Naive B cell (primary cell): ENCODE measurements at regions not wholly inside any gene's neighbourhood (a gene's known extent, or its start where the extent isn't known, plus 50 kb on each side); places are given as distances from the start of the nearest gene placed in this dataset.

Experiments used
- ATAC-seq, 2 donors: fragments of 150-1000 bp; cut with Tn5 transposase; 2 replicates each; pipeline ENCODE4 v1.10.0; 2021; ENCODE audit warnings: low read depth in 2 of 2, mild to moderate bottlenecking in 2 of 2, moderate library complexity in 2 of 2
- DNase-seq: peaks from one replicate; pipeline ENCODE4 v3.0.0; 2022
- H3K27ac Mint-ChIP-seq, 6 donors: one replicate each; pipeline ENCODE4 v1.8.0; 2020 to 2022; ENCODE audit warnings: mild to moderate bottlenecking in 6 of 6, mixed read lengths in 6 of 6, moderate library complexity in 5 of 6, inconsistent platforms in 2 of 6
- H3K27me3 Mint-ChIP-seq, 3 donors: one replicate each; pipeline ENCODE4 v1.8.0; 2021 to 2022; ENCODE audit warnings: mixed read lengths in 3 of 3, mild to moderate bottlenecking in 1 of 3
- H3K36me3 Mint-ChIP-seq, 2 donors: one replicate each; pipeline ENCODE4 v1.8.0; 2020 to 2022; ENCODE audit warnings: mixed read lengths in 2 of 2, inconsistent platforms in 1 of 2, mild to moderate bottlenecking in 1 of 2
- H3K4me1 Mint-ChIP-seq, 3 donors: one replicate each; pipeline ENCODE4 v1.8.0; 2020 to 2022; ENCODE audit warnings: mixed read lengths in 3 of 3, inconsistent platforms in 1 of 3, mild to moderate bottlenecking in 1 of 3, moderate library complexity in 1 of 3
- H3K4me3 Mint-ChIP-seq, 8 donors: one replicate each; pipeline ENCODE4 v1.8.0; 2020 to 2022; ENCODE audit warnings: mild to moderate bottlenecking in 8 of 8, mixed read lengths in 8 of 8, moderate library complexity in 8 of 8, inconsistent platforms in 2 of 8
- H3K9me3 Mint-ChIP-seq, 7 donors: one replicate each; pipeline ENCODE4 v1.8.0; 2020 to 2022; ENCODE audit warnings: mixed read lengths in 7 of 7, mild to moderate bottlenecking in 5 of 7, inconsistent platforms in 2 of 7, moderate library complexity in 1 of 7

GRCh38 chr7:145183069-145183468 is 347.2 kb upstream of the TPK1 start:
- DNase-seq (no peak), ATAC-seq (no peak)
- no peaks in the 10 kb centered on the region for H3K27me3 Mint-ChIP-seq
- H3K4me3 Mint-ChIP-seq = no peak overlapping the region
- no peaks in the 10 kb centered on the region for H3K36me3 Mint-ChIP-seq
- H3K4me1 Mint-ChIP-seq = no peaks in the 10 kb centered on the region
- peaks cover 0 to 8% (median 0%) of the 10 kb centered on the region in 7 donors for H3K9me3 Mint-ChIP-seq
- peak overlapping the region in 1 of 6 donors; percentile 40 for H3K27ac Mint-ChIP-seq

DNA sequence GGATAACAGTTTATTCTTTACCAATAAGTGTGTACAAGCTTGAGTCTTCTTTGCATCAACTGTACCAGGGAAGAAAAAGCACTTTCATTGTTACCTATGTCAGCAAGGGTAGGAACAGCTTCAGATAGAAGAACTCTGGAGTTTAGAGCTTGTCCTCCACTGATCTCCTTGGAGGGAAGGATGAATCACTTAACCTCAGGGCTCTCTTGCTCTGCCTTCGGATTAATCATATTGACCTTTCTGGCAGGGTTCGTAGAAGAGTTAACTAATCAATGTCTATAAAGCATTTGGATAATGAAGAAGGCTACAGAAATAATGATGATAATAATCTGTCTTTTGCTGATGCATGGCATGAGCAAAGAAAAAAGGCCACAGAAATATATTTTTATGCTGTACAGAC is 339.5 kb upstream of the TPK1 start:
- H3K4me3 Mint-ChIP-seq = no peak overlapping the region
- no peaks in the 10 kb centered on the region for H3K4me1 Mint-ChIP-seq
- no peak overlapping the region for H3K27ac Mint-ChIP-seq
- H3K27me3 Mint-ChIP-seq = no peaks in the 10 kb centered on the region
- no peak for ATAC-seq
- peaks cover 0 to 4% (median 0%) of the 10 kb centered on the region in 7 donors for H3K9me3 Mint-ChIP-seq
- DNase-seq = no peak
- no peaks in the 10 kb centered on the region for H3K36me3 Mint-ChIP-seq

GRCh38 chr7:145169908-145170307 is 334.1 kb upstream of the TPK1 start:
- H3K27ac Mint-ChIP-seq = no peak overlapping the region
- no peak for DNase-seq
- no peaks in the 10 kb centered on the region for H3K36me3 Mint-ChIP-seq
- H3K27me3 Mint-ChIP-seq = peaks cover 0 to 4% (median 0%) of the 10 kb centered on the region in 3 donors
- H3K4me3 Mint-ChIP-seq = no peak overlapping the region
- no peak for ATAC-seq
- no peaks in the 10 kb centered on the region for H3K4me1 Mint-ChIP-seq
- H3K9me3 Mint-ChIP-seq = peaks cover 0 to 1% (median 0%) of the 10 kb centered on the region in 7 donors

- Mint-ChIP-seq H3K9me3 (peaks cover 0 to 1% (median 0%) of the 10 kb centered on the region in 7 donors), H3K36me3 (no peaks in the 10 kb centered on the region), H3K4me3 (no peak overlapping the region), H3K27me3 (peaks cover 0 to 4% (median 0%) of the 10 kb centered on the region in 3 donors), H3K27ac (no peak overlapping the region), H3K4me1 (no peaks in the 10 kb centered on the region)
- DNase-seq = no peak
- no peak for ATAC-seq
Observed at GRCh38 chr7:145168879-145169278, 333.0 kb upstream of the TPK1 start.

GRCh38 chr7:145168427-145168826 is 332.6 kb upstream of the TPK1 start:
- ATAC-seq = no peak
- Mint-ChIP-seq H3K36me3 (no peaks in the 10 kb centered on the region), H3K27me3 (peaks cover 0 to 4% (median 0%) of the 10 kb centered on the region in 3 donors), H3K27ac (no peak overlapping the region), H3K4me3 (no peak overlapping the region), H3K4me1 (no peaks in the 10 kb centered on the region), H3K9me3 (peaks cover 0 to 1% (median 0%) of the 10 kb centered on the region in 7 donors)
- DNase-seq = no peak

- no peak for DNase-seq
- no peaks in the 10 kb centered on the region for H3K27me3 Mint-ChIP-seq
- no peaks in the 10 kb centered on the region for H3K9me3 Mint-ChIP-seq
- ATAC-seq = no peak
- no peak overlapping the region for H3K4me3 Mint-ChIP-seq
- no peak overlapping the region for H3K27ac Mint-ChIP-seq
- H3K4me1 Mint-ChIP-seq = no peaks in the 10 kb centered on the region
- H3K36me3 Mint-ChIP-seq = no peaks in the 10 kb centered on the region
Observed at GRCh38 chr7:145156834-145157233, 321.0 kb upstream of the TPK1 start.

- Mint-ChIP-seq H3K27me3 (no peaks in the 10 kb centered on the region), H3K4me1 (no peaks in the 10 kb centered on the region), H3K4me3 (no peak overlapping the region), H3K36me3 (no peaks in the 10 kb centered on the region), H3K9me3 (peaks cover 0 to 4% (median 0%) of the 10 kb centered on the region in 7 donors), H3K27ac (no peak overlapping the region)
- no peak for ATAC-seq
- DNase-seq = no peak
Observed at GRCh38 chr7:145152589-145152988, 316.7 kb upstream of the TPK1 start.

- no peaks in the 10 kb centered on the region for H3K36me3 Mint-ChIP-seq
- DNase-seq (no peak), ATAC-seq (no peak)
- H3K4me3 Mint-ChIP-seq = no peak overlapping the region
- no peak overlapping the region for H3K27ac Mint-ChIP-seq
- H3K27me3 Mint-ChIP-seq = no peaks in the 10 kb centered on the region
- peaks cover 0 to 4% (median 0%) of the 10 kb centered on the region in 7 donors for H3K9me3 Mint-ChIP-seq
- no peaks in the 10 kb centered on the region for H3K4me1 Mint-ChIP-seq
Observed at GRCh38 chr7:145151676-145152075, 315.8 kb upstream of the TPK1 start.

- H3K9me3 Mint-ChIP-seq = peaks cover 0 to 4% (median 0%) of the 10 kb centered on the region in 7 donors
- no peaks in the 10 kb centered on the region for H3K27me3 Mint-ChIP-seq
- no peak for ATAC-seq
- H3K4me3 Mint-ChIP-seq = no peak overlapping the region
- no peaks in the 10 kb centered on the region for H3K4me1 Mint-ChIP-seq
- DNase-seq = no peak
- H3K27ac Mint-ChIP-seq = no peak overlapping the region
- H3K36me3 Mint-ChIP-seq = no peaks in the 10 kb centered on the region
Observed at GRCh38 chr7:145147865-145148264, 312.0 kb upstream of the TPK1 start.

DNA sequence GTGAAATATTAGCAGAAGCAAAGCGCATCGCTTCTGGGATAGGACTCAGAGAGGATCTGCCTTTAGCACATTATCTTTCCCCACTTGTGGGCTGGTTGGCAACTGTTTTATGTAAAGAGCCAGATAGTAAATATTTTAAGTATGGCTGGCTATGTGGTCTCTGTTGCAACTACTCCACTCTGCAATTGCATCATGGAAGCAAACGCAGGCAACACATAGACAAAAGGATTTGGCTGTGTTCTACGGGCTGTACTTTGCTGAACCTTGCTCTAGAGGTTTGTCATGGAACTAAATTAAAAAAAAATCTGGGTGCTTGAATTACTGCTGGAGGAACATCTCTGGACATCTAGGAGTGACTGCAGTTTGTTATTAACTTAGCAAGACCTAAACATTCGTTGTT is 307.8 kb upstream of the TPK1 start:
- Mint-ChIP-seq H3K27me3 (no peaks in the 10 kb centered on the region), H3K9me3 (peaks cover 0 to 2% (median 0%) of the 10 kb centered on the region in 7 donors), H3K4me3 (no peak overlapping the region), H3K27ac (no peak overlapping the region), H3K36me3 (no peaks in the 10 kb centered on the region), H3K4me1 (no peaks in the 10 kb centered on the region)
- ATAC-seq (no peak), DNase-seq (no peak)

DNA sequence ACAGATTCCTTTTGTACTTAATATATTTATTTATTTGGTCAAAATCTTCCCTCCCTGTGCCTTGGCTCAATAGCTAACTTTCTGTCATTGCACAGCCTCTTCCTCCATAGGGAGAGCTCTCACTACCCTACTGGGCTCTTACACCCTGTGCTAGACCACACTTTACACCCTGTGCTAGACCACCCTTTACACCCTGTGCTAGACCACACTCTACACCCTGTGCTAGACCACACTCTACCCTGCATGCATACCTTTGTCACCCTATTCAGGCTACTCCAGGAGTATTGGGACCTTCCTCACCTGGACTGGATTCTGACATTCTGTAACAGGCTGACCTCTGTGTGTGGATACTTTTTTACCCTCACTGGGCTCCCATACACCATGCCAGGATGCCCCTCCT is 298.5 kb upstream of the TPK1 start:
- no peak overlapping the region for H3K27ac Mint-ChIP-seq
- peaks cover 0 to 2% (median 0%) of the 10 kb centered on the region in 7 donors for H3K9me3 Mint-ChIP-seq
- no peaks in the 10 kb centered on the region for H3K4me1 Mint-ChIP-seq
- DNase-seq (no peak), ATAC-seq (no peak)
- no peaks in the 10 kb centered on the region for H3K27me3 Mint-ChIP-seq
- no peak overlapping the region for H3K4me3 Mint-ChIP-seq
- H3K36me3 Mint-ChIP-seq = no peaks in the 10 kb centered on the region

DNA sequence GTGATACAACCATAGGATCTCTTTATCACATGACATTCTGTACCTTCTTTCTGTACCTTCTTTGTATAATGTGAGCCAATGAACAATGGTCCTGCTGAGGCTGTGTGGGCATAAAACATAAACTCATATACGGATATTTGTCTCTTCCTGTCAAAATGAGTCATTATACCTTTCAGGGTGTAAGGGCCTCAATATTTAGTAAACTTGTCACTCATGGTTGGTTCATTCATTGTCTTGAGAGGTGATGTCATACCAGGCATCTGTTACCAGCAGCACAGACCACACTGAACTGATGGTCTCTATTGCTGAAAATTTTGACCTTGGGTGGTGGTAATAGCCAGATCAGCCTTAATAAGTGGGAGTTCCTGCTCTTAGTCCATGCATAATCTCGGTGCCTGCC is 287.6 kb upstream of the TPK1 start:
- Mint-ChIP-seq H3K4me1 (no peaks in the 10 kb centered on the region), H3K9me3 (peaks cover 0 to 15% (median 2%) of the 10 kb centered on the region in 7 donors), H3K27me3 (peaks cover 0 to 6% (median 0%) of the 10 kb centered on the region in 3 donors), H3K36me3 (no peaks in the 10 kb centered on the region), H3K4me3 (no peak overlapping the region), H3K27ac (no peak overlapping the region)
- no peak for ATAC-seq
- no peak for DNase-seq

DNA sequence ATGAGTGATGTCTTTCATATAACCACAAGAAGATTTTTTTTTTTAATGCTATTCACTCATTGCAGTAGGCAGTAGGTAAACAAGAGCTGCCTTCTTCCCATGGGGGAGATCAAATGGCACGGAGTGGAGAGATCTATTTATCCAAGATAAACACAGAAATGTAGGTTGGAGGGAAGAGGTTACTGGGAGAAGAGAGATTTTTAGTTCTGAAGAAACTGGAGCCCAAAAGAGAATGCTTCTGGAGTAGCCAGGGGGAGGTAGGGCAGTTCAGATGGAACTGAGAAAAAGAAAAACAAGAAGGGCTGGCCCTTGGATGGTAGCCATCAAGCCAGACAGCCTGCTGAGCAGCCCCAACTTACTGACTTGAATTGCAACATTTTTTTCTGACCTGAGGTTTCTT is 270.1 kb upstream of the TPK1 start:
- H3K4me3 Mint-ChIP-seq = no peak overlapping the region
- H3K27ac Mint-ChIP-seq = no peak overlapping the region

DNA sequence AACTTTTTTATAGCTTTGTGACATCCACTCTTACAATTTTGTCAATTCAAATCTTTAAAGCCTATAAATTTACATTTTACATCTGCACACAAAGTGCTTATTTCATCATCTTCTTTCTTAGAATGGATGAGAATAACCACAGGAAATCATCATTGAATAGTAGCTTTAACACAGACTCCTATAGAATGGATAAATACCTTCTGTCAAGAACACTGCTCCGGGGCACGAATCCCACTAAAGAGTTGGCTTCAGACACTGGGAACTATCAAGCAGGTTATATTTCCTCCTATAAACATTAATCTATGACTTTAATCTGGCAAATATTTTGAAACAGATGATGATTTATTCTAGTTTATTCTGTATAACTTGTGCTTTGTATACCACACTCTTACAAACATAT is 269.7 kb upstream of the TPK1 start:
- no peak overlapping the region for H3K4me3 Mint-ChIP-seq
- ATAC-seq (no peak), DNase-seq (no peak)
- no peak overlapping the region for H3K27ac Mint-ChIP-seq
- H3K4me1 Mint-ChIP-seq = no peaks in the 10 kb centered on the region
- H3K9me3 Mint-ChIP-seq = peaks cover 0 to 4% (median 0%) of the 10 kb centered on the region in 7 donors
- H3K36me3 Mint-ChIP-seq = no peaks in the 10 kb centered on the region
- peaks cover 0 to 4% (median 0%) of the 10 kb centered on the region in 3 donors for H3K27me3 Mint-ChIP-seq

More for the DNA sequence above, 270.1 kb upstream of the TPK1 start:
- ATAC-seq = no peak
- Mint-ChIP-seq H3K9me3 (peaks cover 0 to 6% (median 0%) of the 10 kb centered on the region in 7 donors), H3K36me3 (no peaks in the 10 kb centered on the region), H3K27me3 (peaks cover 0 to 4% (median 0%) of the 10 kb centered on the region in 3 donors), H3K4me1 (no peaks in the 10 kb centered on the region)
- DNase-seq = no peak

DNA sequence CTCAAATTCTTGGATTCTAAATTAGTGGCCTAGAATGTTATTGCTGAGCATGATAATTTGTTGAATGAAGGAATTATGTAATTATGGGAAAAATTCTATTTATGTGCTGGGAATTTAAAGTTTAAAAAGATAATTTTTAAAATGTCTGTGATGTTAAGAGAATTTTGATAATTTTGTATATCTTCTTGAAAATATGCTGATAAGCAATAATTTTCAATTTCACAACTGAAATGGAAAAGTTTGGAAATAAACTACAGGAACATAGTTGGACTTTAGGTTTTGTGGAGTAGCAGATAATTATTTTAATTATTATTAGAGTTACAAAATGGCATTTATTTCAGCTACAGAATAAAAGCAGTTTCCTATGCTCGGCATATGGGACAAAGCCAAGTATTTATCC is 268.5 kb upstream of the TPK1 start:
- DNase-seq (no peak), ATAC-seq (no peak)
- Mint-ChIP-seq H3K27ac (no peak overlapping the region), H3K36me3 (no peaks in the 10 kb centered on the region), H3K27me3 (peaks cover 0 to 8% (median 0%) of the 10 kb centered on the region in 3 donors), H3K9me3 (no peaks in the 10 kb centered on the region), H3K4me3 (no peak overlapping the region), H3K4me1 (no peaks in the 10 kb centered on the region)
